ENCODE measurements at regions not wholly inside any gene's neighbourhood (a gene's known extent, or its start where the extent isn't known, plus 50 kb on each side); places are given as distances from the start of the nearest gene placed in this dataset.

GRCh38 chr20:53848304-53848703 lies 222.1 kb downstream of the BCAS1 start:
- WGBS, 5 donors = 78 to 87% (median 83%) methylated on average over 4 of the region's 4 CpGs

GRCh38 chr20:53847837-53848170 lies 222.6 kb downstream of the BCAS1 start:
- Histone ChIP-seq H3K4me1 (peaks cover 26 to 77% (median 51%) of the 10 kb centered on the region in 6 donors), H3K36me3 (no peaks in the 10 kb centered on the region), H3K27ac (peak overlapping the region; percentile 46 to 90 (median 82)), H3K27me3 (replicated peaks in 1 of 7) (no peaks in the 10 kb centered on the region), H3K9me3 (no peaks in the 10 kb centered on the region), H3K4me3 (peak overlapping the region in 1 of 8 donors; percentile 43)
- TF ChIP-seq CTCF (IDR thresholded peaks at IDR 0.05 in 8 of 11, conservative IDR thresholded peaks at IDR 0.05 in 3 of 11) (no peak), POLR2A (IDR thresholded peaks at IDR 0.05) (no peak), POLR2AphosphoS5 (IDR thresholded peaks at IDR 0.05) (no peak)
- WGBS, 5 donors = 35 to 54% (median 46%) methylated on average over 2 of the region's 2 CpGs
- intact Hi-C loops (cut with DNase I; ENCODE audit: low total_unique reads) = loop anchor here (10.0 kb wide), 1 partner anchor 103 kb away; no protein-coding TSS in a partner anchor
- no peak for DNase-seq

More at GRCh38 chr20:53848304-53848703, 222.1 kb downstream of the BCAS1 start:
- Histone ChIP-seq H3K36me3 (no peaks in the 10 kb centered on the region), H3K27ac (peak overlapping the region in 6 of 8 donors; percentile 57 to 90 (median 86)), H3K4me1 (peaks cover 22 to 72% (median 46%) of the 10 kb centered on the region in 6 donors), H3K9me3 (no peaks in the 10 kb centered on the region), H3K27me3 (replicated peaks in 1 of 7) (no peaks in the 10 kb centered on the region), H3K4me3 (peak overlapping the region in 1 of 8 donors; percentile 43)
- no peak for DNase-seq
- intact Hi-C loops (cut with DNase I; ENCODE audit: low total_unique reads) = loop anchor here (10.0 kb wide), 1 partner anchor 104 kb away; no protein-coding TSS in a partner anchor
- TF ChIP-seq POLR2AphosphoS5 (IDR thresholded peaks at IDR 0.05) (no peak), CTCF (IDR thresholded peaks at IDR 0.05 in 8 of 11, conservative IDR thresholded peaks at IDR 0.05 in 3 of 11) (no peak), POLR2A (IDR thresholded peaks at IDR 0.05) (no peak)

GRCh38 chr20:53847139-53847836 lies 223.1 kb downstream of the BCAS1 start:
- no peaks in the 10 kb centered on the region for H3K27me3 ChIP-seq (replicated peaks in 1 of 7)
- intact Hi-C loops (cut with DNase I; ENCODE audit: low total_unique reads) = loop anchor here (10.0 kb wide), 1 partner anchor 102 kb away; no protein-coding TSS in a partner anchor
- H3K27ac ChIP-seq = peak overlapping the region; percentile 46 to 90 (median 82)
- H3K4me3 ChIP-seq = peak overlapping the region in 3 of 8 donors; percentile 11 to 43 (median 16)
- WGBS, 5 donors = 28 to 50% (median 32%) methylated on average over 8 of the region's 8 CpGs
- H3K4me1 ChIP-seq = peaks cover 30 to 82% (median 57%) of the 10 kb centered on the region in 6 donors
- H3K9me3 ChIP-seq = no peaks in the 10 kb centered on the region
- no peaks in the 10 kb centered on the region for H3K36me3 ChIP-seq
- no peak for DNase-seq
- TF ChIP-seq POLR2A (IDR thresholded peaks at IDR 0.05) (no peak), POLR2AphosphoS5 (IDR thresholded peaks at IDR 0.05) (no peak), CTCF (IDR thresholded peaks at IDR 0.05 in 8 of 11, conservative IDR thresholded peaks at IDR 0.05 in 3 of 11) (no peak)

GRCh38 chr20:53846640-53847039 lies 223.8 kb downstream of the BCAS1 start:
- TF ChIP-seq POLR2AphosphoS5 (IDR thresholded peaks at IDR 0.05) (no peak), CTCF (IDR thresholded peaks at IDR 0.05 in 8 of 11, conservative IDR thresholded peaks at IDR 0.05 in 3 of 11) (no peak), POLR2A (IDR thresholded peaks at IDR 0.05) (no peak)
- Histone ChIP-seq H3K36me3 (no peaks in the 10 kb centered on the region), H3K9me3 (no peaks in the 10 kb centered on the region), H3K27me3 (replicated peaks in 1 of 7) (no peaks in the 10 kb centered on the region), H3K4me1 (peaks cover 30 to 89% (median 62%) of the 10 kb centered on the region in 6 donors), H3K27ac (peak overlapping the region in 7 of 8 donors; percentile 30 to 90 (median 84)), H3K4me3 (peak overlapping the region in 1 of 8 donors; percentile 43)
- 87 to 97% (median 92%) methylated on average over 10 of the region's 10 CpGs for WGBS, 5 donors
- DNase-seq = no peak
- intact Hi-C loops (cut with DNase I; ENCODE audit: low total_unique reads) = loop anchor here (10.0 kb wide), 1 partner anchor 102 kb away; no protein-coding TSS in a partner anchor

Measured in spleen (tissue), 11 donors.